ENCODE measurements at regions not wholly inside any gene's neighbourhood (a gene's known extent, or its start where the extent isn't known, plus 50 kb on each side); places are given as distances from the start of the nearest gene placed in this dataset.
"Not testable (repeated sequence)": the region's sequence is repeated elsewhere in the genome, so short reads cannot be mapped to it uniquely, and the experiment has no call there.

DNA sequence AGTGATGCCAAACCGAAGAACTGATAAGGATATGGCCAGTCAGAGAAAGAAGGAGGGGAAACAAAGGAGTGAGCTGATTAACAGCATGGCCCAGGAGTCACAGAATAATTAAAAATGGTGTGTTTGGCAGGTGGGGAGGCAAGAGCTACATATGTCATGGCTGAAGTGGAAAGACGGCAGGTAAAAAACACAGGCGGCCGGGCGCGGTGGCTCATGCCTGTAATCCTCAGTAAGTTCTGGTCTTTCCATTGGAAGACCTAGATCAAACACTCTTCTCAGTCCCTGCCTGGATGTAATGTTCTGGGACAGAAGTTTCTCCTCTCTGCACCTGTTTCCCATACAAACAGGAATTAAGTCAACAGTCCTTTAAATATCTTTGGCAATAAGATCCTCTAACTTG, 503.9 kb downstream of the STIM2 start:
- Histone ChIP-seq H3K4me1 (no peaks in the 10 kb centered on the region), H3K9me3 (replicated peaks) (no peaks in the 10 kb centered on the region), H3K27me3 (no peaks in the 10 kb centered on the region), H3K4me3 (no peak overlapping the region), H3K27ac (no peak overlapping the region), H3K36me3 (no peaks in the 10 kb centered on the region)
- DNase-seq = no peak

DNA sequence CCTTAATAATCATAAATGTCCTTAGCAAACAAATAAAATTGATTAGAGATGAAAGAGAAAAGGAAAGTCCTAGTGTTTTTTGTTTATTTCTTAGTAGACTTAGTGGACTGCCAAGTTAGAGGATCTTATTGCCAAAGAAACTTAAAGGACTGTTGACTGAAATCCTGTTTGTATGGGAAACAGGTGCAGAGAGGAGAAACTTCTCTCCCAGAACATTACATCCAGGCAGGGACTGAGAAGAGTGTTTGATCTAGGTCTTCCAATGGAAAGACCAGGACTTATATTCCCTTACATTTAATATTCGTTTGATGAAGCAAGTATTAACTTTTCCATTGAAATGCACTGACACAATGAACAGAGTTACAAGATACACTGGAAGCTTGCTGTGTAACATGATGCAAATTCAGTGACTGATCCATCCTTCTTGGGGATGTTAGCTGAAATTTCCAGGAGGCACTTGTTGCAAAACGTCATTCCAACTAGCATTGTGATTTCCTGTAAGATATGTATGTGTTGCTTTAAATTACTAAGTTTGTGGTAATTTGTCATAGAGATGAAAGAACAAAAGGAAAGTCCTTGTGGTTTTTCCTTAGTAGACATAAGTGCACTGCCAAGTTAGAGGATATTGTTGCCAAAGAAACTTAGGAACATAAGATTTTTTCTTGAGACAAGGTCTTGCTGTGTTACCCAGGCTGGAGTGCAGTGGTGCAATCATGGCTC, 505.6 kb downstream of the STIM2 start:
- Histone ChIP-seq H3K9me3 (replicated peaks) (no peaks in the 10 kb centered on the region), H3K27ac (no peak overlapping the region)
- no peak for DNase-seq

DNA sequence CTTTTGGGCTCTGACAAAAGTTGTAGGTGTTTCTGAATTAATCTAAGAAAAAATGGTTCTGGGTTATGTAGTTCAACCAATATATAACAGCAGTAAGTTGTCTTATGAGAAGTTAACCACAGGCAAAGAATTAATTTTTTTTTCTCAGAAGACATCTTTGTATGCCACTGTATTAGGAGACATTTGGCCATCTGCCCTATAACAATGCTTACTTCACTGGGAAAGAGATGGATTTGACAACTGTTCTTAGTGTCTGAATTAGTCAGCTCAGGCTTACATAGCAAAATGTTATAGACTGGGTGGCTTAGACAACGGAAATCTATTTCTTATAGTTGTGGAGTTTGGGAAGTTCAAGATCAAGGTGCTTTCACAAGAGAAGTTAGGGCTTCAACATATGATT, 508.1 kb downstream of the STIM2 start:
- Histone ChIP-seq H3K9me3 (replicated peaks) (no peaks in the 10 kb centered on the region), H3K27ac (no peak overlapping the region), H3K27me3 (no peaks in the 10 kb centered on the region), H3K4me1 (no peaks in the 10 kb centered on the region), H3K36me3 (no peaks in the 10 kb centered on the region), H3K4me3 (no peak overlapping the region)
- no peak for DNase-seq

More for the DNA sequence above, 505.6 kb downstream of the STIM2 start:
- H3K4me1 ChIP-seq = no peaks in the 10 kb centered on the region
- H3K4me3 ChIP-seq = no peak overlapping the region
- no peaks in the 10 kb centered on the region for H3K36me3 ChIP-seq
- no peaks in the 10 kb centered on the region for H3K27me3 ChIP-seq

DNA sequence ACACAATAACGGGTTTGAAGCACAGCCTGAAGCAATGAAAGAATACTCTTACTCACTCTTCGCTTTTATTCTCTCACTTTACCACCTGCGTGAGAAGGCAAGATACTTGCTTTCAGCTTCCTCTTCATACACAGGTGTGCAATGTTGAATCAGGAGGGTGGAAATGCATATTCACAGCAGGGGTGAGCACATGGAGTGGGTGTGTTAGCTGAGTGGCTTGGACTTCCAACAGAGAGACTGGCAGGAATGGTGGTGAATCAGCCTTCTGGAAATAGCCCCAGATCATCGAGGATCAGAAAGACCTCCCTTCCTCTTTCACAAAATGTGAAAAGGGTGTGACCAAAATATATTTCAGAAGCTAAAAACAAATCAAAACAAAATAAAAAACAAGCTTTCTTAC, 521.2 kb downstream of the STIM2 start:
- Histone ChIP-seq H3K9me3 (replicated peaks) (no peaks in the 10 kb centered on the region), H3K4me1 (0 out of 2 replicates have a peak, but pooled peaks cover 2% of the 10 kb centered on the region)

DNA sequence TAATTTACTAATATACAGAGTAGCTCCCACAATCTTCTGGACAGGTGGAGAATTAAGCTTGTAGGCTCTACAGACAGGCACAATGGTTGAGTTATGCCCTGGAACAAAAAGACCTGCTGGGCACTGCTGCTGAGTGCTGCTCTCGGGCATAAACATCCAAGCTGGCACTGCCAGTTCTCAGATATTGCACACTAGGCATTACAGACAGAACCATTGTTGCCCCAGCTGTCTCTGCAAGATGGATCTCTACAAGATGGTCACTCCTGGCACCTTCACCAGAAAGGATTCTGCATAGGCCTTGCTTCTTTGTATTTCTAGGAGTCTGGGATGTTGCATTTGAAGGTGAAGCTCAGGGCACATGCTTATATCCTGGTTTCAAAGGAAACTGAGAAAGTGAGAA, 527.1 kb downstream of the STIM2 start:
- H3K27ac ChIP-seq = no peak overlapping the region
- no peaks in the 10 kb centered on the region for H3K27me3 ChIP-seq
- no peak for DNase-seq
- H3K4me1 ChIP-seq = 0 out of 2 replicates have a peak, but pooled peaks cover 2% of the 10 kb centered on the region
- H3K36me3 ChIP-seq = no peaks in the 10 kb centered on the region
- H3K9me3 ChIP-seq (replicated peaks) = no peaks in the 10 kb centered on the region
- H3K4me3 ChIP-seq = no peak overlapping the region

More for the DNA sequence above, 521.2 kb downstream of the STIM2 start:
- Histone ChIP-seq H3K36me3 (no peaks in the 10 kb centered on the region), H3K4me3 (no peak overlapping the region), H3K27me3 (no peaks in the 10 kb centered on the region), H3K27ac (no peak overlapping the region)
- no peak for DNase-seq

DNA sequence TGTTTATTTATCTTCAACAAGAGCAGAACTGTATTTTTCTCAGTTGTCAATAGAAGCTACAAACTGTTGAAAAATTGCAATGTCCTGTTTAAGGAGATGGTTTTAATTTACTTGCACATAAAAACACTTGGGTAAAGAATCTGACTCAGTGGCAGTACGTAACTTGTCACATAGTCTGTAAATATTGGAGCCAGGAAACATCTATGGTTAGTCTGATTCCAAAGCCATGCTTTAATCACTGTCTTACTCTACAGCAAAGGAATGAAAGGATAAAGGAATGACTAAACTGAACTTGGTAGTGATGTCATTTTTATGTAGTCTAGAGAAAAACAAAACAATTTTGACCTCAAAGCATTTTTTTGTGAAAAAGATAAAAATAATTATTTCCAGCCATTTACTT, 537.2 kb downstream of the STIM2 start:
- no peak for DNase-seq
- Histone ChIP-seq H3K27ac (no peak overlapping the region), H3K27me3 (no peaks in the 10 kb centered on the region), H3K4me1 (no peaks in the 10 kb centered on the region), H3K9me3 (replicated peaks) (no peaks in the 10 kb centered on the region), H3K4me3 (no peak overlapping the region), H3K36me3 (no peaks in the 10 kb centered on the region)

DNA sequence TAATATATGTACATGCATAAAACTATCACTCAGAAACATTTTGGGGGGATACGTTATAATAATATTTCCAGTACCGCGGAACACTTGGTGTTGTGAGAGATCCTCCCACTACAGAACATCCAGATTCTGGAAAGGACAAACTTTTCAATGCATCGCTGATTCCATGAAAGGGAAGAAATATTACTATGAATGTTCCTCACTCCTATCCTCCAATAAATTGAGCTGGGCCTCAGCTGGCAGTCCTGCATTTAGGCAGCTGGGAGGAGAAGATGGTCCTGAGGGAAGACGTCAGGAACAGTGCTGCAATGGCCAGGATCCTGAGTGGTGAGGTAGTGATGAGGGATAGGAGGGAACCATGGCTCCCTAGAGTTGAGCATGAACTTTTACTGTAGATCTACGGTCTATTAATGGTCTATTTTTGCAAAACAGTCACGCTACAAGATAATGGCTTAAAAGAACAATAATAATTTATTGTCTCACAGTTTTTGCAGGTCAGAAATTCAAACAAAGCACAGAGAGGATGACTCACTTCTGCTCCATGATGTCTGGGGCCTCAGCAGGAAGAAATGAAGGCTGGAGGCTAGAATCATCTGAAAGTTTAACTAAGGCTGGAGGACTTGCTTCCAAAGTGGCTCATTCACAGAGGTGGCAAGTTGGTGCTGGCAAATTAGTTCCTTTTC, 538.1 kb downstream of the STIM2 start:
- DNase-seq = no peak
- Histone ChIP-seq H3K9me3 (replicated peaks) (no peaks in the 10 kb centered on the region), H3K27ac (no peak overlapping the region), H3K4me1 (no peaks in the 10 kb centered on the region), H3K4me3 (no peak overlapping the region), H3K36me3 (no peaks in the 10 kb centered on the region), H3K27me3 (no peaks in the 10 kb centered on the region)

DNA sequence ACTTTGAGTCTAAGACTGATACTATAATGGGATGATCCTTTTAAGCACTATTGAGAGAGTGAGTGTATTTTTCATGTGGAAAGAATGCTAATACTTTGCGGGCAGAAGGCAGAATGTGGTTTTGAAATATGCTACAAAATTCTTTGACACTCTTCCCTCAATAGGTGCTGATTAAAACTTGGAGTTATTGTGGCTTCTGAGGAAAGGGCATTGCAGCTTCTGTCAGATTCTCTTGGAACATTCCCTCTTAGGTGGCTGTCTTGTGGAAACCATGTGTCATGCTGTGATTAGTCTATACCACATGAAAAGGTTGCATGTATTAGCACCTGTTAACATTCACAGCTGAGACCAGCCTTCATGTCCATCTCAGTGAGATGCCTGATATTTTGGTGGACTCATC, 547.0 kb downstream of the STIM2 start:
- H3K4me3 ChIP-seq = no peak overlapping the region
- H3K4me1 ChIP-seq = no peaks in the 10 kb centered on the region
- DNase-seq = no peak
- no peaks in the 10 kb centered on the region for H3K27me3 ChIP-seq
- H3K27ac ChIP-seq = no peak overlapping the region
- no peaks in the 10 kb centered on the region for H3K36me3 ChIP-seq
- H3K9me3 ChIP-seq (replicated peaks) = no peaks in the 10 kb centered on the region

DNA sequence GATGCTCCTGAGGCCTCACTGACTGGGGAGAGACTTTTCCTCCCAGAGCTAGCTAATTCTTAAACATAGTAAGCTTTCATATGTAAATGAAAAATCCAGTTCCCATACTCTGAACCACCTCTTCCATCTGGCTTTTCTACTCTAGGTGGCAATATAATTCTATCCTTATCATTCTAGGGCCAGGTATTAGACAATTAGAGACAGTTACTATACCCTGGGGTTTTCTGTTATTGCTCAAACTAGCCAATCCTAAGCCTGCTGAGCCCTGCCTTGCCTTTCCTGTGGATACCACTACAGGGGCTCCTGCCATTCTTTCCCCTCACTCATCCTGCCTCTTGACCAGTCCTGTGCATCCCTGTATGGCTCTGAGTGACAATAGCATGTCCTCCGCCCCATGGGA, 552.0 kb downstream of the STIM2 start:
- no peak for DNase-seq
- no peaks in the 10 kb centered on the region for H3K4me1 ChIP-seq
- H3K27ac ChIP-seq = no peak overlapping the region
- no peaks in the 10 kb centered on the region for H3K9me3 ChIP-seq (replicated peaks)
- H3K27me3 ChIP-seq = no peaks in the 10 kb centered on the region
- no peaks in the 10 kb centered on the region for H3K36me3 ChIP-seq
- H3K4me3 ChIP-seq = no peak overlapping the region

DNA sequence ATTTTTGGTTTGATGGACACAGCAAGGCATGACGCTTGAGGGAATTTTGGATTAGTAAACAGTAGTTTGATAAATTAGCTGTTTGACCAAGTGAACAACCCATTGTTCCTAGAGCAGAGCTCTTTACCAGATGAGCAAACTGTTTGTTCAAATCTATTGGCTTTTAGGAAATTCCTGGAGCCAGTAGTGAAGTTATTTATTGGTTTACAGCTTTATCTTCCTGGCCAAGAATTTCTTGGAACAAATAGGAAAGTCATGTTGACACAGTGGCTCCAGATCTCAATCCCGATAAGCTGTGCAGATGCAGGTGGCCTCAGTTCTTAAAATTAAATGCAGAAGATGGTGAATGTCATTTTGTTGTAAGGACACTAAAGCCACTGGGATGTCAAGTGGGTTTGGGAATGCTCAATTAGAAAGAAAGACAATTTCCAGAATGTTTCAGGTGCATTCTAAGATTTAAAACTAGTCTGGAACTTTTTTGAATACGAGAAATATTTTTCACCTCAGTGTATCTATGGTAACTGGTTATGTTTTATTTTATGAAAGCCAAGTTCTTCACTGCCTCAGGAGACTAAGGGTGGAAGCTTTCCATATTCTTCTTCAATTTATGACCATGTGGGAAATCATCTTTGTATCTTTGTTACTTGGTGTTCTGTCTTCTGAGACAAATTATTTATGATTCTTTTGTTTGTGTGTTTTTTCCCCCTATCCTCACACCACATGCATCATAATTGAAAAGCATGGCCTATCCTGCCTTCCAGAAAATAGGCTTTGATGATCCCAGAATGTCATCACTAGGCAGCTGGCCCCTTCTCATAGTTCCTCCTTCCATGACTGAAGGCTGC, 554.5 kb downstream of the STIM2 start:
- Histone ChIP-seq H3K9me3 (replicated peaks) (no peaks in the 10 kb centered on the region), H3K4me1 (no peaks in the 10 kb centered on the region), H3K36me3 (no peaks in the 10 kb centered on the region), H3K27me3 (no peaks in the 10 kb centered on the region), H3K4me3 (no peak overlapping the region), H3K27ac (no peak overlapping the region)
- no peak for DNase-seq

DNA sequence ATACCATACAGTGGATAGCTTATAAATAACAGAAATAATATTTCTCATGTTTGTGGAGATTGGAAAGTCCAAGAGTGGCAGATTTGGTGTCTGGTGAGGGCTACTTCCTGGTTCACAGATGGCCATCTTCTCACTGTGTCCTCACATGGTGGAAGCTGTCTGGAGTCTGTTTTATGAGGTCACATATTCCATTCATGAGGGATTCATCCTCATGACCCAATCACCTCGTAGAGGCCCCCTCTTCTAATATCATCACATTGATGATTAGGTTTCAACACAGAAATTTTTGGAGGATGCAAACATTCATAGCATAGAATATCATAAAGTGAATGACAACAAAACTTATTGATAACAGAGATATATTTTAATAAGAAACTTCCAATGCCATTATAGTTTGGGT, 568.0 kb downstream of the STIM2 start:
- Histone ChIP-seq H3K4me1 (no peaks in the 10 kb centered on the region), H3K27ac (no peak overlapping the region), H3K36me3 (no peaks in the 10 kb centered on the region), H3K9me3 (replicated peaks) (no peaks in the 10 kb centered on the region), H3K4me3 (no peak overlapping the region), H3K27me3 (no peaks in the 10 kb centered on the region)
- no peak for DNase-seq

DNA sequence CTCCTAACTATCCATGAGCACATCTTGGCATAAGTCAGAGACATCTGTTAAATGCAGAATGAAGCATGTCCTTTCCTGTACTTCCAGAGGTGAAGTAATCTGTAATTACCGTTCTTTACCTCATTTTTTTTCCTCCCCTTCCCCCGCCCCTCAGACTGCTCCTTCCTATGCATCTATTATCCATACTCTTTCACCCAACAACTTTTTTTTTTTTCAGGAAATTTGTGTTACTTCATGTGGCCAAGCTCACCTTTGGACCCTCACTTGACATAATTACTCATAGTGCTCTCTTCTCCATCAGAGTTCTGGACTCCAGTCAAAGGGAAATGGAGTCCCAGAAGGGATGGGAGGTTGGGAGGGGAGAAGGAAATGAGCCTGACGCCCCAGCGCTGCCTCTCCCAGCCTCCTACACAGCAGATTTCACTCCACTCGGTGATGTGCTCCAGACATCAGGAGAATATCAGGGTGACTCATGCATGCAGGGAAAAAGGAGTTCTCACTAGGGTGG, 568.8 kb downstream of the STIM2 start:
- DNase-seq = no peak
- H3K4me3 ChIP-seq = no peak overlapping the region
- no peaks in the 10 kb centered on the region for H3K36me3 ChIP-seq
- no peaks in the 10 kb centered on the region for H3K4me1 ChIP-seq
- no peaks in the 10 kb centered on the region for H3K9me3 ChIP-seq (replicated peaks)
- no peaks in the 10 kb centered on the region for H3K27me3 ChIP-seq
- no peak overlapping the region for H3K27ac ChIP-seq

DNA sequence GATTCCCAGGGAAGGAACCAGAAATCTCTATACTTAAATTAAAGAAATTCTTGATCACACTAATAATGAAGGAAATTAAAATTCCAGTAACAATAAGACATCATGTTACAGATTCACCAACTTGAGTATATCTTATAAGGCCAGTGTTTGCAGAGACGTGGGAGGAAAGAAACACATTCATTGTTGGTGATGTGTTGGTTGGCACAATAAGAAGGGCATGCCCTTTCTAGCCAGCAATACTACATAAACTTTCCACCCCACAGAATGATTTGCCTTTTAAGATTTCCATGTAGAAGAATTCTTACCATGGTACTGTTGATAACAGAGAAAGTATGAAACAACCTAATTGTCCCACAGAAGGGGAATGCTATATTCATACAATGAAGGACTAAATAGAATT, 581.5 kb downstream of the STIM2 start:
- DNase-seq = no peak
- Histone ChIP-seq H3K27ac (no peak overlapping the region), H3K4me3 (no peak overlapping the region), H3K9me3 (replicated peaks) (no peaks in the 10 kb centered on the region), H3K27me3 (no peaks in the 10 kb centered on the region), H3K36me3 (no peaks in the 10 kb centered on the region), H3K4me1 (no peaks in the 10 kb centered on the region)

DNA sequence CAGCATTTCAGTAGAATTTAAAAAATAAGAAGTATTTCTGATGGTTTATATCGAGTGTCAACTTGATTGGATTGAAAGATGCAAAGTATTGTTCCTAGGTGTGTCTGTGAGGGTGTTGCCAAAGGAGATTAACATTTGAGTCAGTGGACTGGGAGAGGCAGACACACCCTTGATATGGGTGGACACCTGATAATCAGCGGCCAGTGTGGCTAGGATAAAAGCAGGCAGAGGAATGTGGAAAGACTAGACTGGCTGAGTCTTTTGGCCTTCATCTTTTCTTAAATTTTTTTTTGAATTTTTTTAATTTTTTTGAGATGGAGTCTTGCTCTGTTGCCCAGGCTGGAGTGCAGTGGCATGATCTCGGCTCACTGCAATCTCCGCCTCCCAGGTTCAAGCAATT, 582.0 kb downstream of the STIM2 start:
- H3K27ac ChIP-seq; H3K36me3 ChIP-seq; DNase-seq; H3K4me1 ChIP-seq; H3K9me3 ChIP-seq (replicated peaks); H3K4me3 ChIP-seq; H3K27me3 ChIP-seq: not testable (repeated sequence)

DNA sequence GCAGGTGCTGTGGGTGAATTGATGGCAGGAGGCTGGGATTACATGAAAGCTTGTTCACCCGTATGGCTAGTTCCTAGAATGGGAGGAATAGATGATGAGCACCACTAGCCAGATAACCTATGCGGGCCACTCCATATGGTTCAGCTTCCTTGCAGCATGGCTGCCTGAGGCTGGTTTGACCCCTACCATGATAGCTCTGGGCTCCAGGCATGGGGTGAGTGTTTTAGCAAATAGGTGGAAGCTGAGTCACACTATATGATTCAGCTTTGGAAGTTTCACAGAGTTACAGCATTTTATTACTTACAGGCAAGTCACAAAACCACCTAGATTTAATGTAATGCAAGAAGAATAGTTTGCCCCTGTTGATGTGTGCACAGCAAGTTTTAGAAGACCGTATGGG, 603.2 kb downstream of the STIM2 start:
- no peak for DNase-seq
- no peak overlapping the region for H3K27ac ChIP-seq
- H3K9me3 ChIP-seq (replicated peaks) = no peaks in the 10 kb centered on the region
- H3K4me3 ChIP-seq = no peak overlapping the region
- no peaks in the 10 kb centered on the region for H3K27me3 ChIP-seq
- H3K4me1 ChIP-seq = no peaks in the 10 kb centered on the region
- H3K36me3 ChIP-seq = no peaks in the 10 kb centered on the region

All from SJCRH30 (cell line).